IPS-NIHi11 (cell line): ENCODE measurements at regions not wholly inside any gene's neighbourhood (a gene's known extent, or its start where the extent isn't known, plus 50 kb on each side); places are given as distances from the start of the nearest gene placed in this dataset.

ENCODE experiments used
- DNase-seq: peaks from one replicate; pipeline ENCODE4 v3.0.0; 2012; ENCODE audit warnings: mixed read lengths, low spot score

DNA sequence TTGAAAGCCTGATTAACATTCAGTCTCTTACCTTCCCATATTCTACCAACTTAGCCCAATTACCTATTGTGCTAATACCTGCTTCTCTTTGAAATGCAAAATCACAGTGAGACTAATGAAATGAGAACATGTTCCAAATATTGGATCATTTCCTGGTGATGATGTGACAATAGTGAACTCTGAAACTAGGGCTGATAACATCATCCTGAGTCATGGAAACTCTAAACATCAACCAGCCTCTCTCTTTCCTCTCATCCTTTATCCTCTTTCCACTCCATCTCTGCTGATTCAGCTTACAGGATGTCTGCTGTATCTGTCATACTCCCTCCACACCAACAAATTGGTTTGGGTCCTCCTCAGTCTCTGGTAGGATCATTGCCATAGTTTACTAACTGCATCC, 98.8 kb upstream of the NCKAP5 start:
- DNase-seq, result no peak

DNA sequence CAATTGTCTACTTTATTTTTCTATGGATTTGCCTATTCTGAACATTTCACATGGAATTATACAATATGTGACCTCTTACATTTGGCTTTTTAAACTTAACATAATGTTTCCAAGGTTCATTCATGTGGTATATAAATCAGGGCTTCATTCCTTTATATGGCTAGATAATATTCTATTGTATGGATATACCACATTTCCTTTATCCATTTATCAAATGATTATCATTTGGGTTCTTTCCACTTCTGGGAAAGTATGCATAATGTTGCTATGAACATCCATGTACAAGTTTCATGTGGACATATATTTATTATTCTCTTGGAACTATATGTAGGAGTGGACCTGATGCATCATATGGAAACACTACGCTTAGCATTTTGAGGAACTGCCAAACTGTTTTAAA, 99.7 kb upstream of the NCKAP5 start:
- no peak for DNase-seq

DNA sequence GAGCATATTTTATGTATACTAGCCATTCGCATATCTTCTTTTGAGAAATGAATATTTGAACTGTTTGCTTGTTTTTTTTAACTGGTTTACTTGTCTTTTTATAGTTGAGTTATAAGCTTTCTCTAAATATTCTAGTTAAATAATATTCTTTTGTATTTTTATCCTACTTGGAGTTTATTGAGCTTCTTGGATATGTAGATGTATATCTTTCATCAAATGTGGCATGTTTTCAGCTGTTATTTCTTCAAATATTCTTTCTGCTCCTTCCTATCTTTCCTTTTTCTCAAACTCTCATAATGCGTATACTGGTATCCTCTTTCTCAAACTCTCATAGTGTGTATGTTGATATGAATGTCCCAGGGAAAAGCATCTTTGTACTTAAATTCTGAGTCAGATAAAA, 100.3 kb upstream of the NCKAP5 start:
- DNase-seq, result no peak

DNA sequence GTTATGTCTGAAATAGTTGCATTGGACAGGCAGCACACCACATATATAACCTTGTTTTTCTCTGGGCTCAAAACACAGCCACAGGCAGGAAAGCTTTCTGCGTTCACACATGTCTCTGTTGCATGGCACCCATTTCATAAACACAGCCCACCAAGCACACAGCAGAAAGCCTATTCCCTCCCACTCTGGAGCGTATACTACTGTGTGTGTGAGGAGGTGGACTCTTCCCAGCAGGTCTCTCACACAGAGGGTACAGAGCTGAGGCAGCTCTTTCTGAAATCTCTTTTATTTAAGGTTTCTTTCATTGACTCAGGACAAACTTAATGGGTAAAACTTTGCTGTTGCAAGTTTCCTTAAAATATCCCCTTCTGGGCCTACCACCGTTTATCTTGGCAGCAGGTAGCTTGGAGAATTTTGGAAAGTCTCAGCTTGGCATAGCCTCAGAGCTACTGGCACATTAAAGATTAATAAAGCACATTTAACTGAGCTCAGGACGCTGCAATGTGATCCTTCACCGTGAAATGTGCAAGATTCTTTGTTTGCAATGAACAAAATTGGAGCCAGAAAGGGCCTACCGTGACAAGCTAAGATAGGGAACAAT, 105.1 kb upstream of the NCKAP5 start:
- DNase-seq, result no peak

DNA sequence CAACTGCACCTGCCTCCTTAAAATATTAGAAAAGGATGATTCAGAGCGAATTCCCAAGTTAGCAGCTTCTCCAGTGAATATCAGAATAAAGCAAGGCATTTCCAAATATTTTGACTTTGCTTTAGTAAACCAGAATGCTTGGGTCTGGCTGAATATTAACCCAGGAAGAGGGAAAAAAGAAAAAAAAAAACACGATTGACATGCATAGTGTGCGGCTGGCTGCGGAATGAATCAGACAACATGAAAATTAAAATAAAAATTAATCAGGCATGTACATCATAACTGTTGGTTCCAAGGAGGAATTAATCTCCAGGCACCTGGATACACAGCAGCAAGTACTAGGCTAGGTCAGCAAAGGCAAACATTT, 105.8 kb upstream of the NCKAP5 start:
- no peak for DNase-seq

DNA sequence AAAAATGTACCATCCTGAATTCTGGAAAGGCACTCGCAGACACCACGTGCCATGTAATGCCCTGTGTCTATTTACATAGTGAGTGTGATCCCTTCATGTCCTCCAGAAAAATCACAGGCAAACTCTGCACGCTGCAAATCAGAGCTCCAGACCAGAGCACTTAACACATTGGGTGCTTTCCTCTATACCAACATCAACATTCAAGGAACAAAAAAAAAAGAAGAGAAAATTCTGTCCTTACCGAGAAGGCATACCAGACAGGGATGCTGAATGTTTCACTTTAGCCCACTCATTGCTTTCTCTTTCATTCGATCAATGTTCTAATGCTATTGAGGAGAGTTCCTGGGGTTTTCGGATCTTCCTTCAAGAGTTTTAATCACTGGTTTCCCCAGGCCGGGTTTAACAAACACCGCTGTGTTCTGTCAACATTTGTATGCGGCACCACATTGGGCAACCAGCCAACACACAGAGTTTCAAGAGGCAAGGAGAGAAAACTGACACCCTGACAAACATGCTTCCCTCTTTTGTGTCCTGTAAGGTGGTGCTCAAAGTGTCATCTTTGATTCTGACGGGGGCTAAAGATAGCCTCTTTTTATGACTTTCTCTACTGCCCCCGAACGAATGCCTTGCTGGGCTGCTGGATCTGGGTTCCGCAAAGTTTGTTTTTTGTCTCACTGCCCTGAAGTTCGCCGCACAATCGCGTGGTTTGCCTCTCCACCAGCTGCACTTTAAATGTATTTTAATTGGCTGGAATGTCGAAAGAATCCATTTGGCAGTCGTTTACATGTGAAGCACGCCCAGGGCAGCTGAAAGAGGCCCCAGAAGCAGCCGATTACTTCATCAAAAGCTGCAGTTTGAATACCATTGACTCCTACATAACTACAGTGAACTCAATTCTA, 106.4 kb upstream of the NCKAP5 start:
- peak; percentile 41 for DNase-seq

DNA sequence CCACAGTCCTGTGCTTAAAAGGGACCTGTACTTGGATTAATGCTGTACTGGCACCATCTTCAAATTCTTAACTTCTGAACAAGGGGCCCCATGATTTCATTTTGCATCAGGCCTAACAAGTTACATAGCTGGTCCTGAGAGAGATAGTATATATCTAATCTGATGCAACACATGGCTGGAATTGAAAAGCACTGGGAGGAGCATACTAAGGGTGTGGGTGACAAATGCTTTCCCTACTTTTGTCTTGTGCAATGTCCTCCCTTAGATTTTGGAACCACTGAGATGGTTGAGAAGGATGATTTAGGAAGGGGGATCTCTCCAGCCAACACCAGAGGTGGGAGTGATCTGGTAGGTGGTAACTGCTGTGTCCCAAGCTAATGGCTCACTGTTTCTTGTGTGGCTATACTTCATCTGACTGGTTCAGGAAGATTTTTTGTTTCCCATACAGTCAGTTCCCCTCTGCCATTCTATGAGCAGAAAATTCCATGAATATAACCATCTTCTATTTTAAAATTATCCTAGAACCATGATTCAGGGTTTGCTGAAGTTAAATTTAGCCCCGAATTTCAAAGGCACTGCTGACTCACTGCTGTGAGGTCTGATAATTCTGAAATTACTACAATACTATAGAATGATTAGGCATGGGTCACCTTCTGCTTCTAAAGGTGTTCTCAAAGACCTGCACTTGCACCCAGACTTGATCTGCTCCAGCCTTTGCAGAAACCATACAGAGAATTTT, 108.3 kb upstream of the NCKAP5 start:
- DNase-seq, result no peak

DNA sequence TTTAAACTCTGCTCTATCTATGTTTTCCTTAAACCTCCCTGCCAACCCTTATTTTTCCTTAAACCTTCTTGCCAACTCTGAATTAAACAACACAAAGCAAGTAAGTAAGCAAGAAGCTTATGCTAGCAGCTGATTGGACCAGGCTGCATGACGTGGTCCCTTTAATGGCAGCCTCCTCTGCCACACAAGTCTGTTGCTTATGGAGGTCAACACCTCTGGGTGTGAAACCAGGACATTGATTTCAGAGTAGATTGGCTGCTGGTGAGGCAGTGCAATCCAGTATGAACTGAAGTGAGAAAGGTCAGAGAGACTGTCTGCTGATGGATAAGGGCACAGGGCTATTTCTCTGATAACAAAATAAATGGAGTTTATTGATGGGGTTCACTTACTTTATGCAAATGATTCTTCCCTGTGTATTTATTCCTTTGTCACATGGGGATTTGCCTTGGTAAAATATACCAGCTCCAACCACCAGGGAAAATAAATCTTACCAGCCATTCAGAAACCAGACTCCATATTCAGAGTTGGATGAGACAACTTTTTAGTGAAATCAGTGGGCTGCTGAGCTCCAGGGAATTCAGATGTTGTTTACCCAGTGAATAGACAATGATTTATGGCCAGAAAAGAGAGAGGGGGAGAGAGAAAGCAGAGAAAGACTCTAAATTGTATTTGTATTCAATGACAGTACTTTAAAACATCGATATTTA, 112.2 kb upstream of the NCKAP5 start:
- DNase-seq, result no peak

DNA sequence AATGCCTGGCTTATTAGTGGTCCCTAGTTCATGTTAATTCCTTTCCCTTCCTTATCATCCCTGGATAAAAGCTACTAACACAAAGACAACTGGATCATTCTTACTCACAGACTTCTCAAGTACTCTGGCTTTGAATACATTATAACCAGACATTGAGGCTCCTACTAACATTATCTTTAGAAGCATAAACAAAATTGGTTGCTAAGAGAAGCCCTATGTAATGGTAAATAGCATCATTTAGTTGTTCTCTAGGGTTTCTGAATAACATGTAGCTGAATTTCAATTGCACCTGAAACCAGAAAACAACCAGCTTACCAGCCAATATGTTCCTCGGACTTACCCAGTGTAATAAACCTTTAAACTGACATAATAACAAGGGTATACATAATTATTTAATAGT, 114.1 kb upstream of the NCKAP5 start:
- DNase-seq, result no peak

DNA sequence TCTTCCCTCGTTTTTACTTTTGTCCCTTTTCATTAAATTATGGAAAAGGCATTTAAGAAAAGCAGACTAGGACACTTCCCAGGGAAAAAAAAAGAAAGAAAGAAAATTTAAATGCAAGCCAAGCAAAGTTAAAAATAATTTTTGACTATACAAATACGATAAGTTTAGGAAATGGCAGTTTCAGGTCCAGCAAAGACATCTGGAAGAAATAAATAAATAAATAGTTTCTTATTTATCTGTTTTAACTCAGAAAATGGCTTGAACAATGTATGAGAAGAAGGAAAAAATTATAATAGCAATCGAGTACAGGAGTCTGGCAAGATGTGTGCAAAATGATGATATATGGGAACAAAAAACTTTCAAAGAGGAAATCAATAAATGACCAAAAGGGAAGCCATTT, 114.6 kb upstream of the NCKAP5 start:
- no peak for DNase-seq

DNA sequence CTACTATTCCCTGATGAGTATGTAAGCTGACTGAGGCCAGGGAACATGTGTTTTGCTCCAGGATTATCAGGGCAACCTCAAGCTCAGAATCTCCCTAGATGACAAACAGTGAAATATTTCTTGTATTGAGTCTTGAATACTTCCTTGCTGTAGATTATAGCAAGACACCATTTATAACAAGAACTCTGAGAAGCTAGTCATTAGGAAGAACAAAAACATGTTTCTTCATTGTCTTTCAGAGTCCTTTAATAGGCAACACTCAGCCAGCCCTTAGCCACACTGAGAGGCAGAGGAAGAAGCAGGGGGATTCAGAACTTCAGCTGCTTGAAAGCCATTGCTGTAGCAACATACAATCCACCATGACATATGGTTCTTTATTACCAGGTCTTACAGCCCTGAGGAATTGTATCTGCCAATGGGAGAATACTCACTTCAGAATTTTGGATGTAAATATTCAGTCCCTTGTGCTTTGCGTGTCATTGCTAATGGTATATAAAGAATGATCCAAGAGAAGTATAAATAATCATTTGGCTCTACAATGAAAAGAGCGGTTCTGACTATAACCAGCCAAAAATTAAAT, 117.5 kb upstream of the NCKAP5 start:
- DNase-seq, result no peak

DNA sequence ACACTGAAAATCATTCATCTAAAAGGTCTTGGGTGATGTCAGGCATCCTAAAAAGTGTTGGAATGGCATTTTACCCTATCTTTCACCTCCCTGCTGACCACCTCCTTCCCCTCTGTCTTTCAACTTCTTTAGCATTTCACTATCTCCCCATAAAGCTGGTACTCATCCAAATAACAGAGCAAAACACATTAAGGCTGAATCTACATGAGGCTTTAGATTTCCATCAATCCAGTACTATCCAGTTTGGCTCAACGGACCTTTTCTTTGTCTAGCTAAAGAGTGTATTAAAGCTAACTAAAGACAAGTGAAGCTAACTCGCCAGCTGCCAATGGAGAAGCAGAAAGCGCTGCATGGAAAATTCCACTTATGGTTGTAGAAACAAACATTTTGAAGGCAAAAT, 122.5 kb upstream of the NCKAP5 start:
- DNase-seq, result no peak

DNA sequence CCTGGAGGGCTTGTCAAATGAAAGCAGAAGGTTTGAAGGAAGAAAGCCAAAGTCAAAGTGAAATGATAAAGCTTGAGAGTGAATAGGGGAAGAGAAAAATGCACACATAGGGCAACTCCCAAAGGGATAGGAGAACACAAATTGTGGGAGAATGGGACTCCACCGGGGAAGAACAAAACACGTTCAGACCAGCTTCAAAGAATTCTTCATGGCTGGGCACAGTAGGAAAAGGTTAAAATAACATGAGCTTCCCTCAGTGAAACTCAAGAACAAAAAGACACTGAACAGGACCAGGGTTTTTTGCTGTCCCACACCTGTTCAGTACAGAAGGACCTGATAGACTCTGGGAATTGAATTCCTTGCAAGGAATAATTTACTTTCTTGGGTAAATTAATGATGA, 123.1 kb upstream of the NCKAP5 start:
- DNase-seq, result no peak

DNA sequence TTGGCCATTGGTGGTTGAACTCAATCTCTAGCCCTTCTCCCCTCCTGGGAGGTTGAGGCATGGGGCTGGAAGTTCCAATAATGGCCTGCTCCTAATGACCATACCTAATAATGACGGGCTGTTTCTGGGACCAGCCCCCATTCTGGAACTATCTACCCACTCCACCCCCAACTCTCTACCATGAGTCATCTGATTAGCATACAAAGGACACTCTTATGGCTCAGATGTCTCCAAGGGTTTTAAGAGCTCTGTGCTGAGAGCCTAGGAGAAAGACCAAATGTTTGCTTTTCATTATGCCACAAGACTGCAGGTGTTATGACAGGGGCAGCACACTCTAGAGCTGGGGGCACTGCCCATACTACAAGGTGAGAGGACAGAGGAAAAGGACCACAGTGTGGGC, 137.0 kb upstream of the NCKAP5 start:
- no peak for DNase-seq

DNA sequence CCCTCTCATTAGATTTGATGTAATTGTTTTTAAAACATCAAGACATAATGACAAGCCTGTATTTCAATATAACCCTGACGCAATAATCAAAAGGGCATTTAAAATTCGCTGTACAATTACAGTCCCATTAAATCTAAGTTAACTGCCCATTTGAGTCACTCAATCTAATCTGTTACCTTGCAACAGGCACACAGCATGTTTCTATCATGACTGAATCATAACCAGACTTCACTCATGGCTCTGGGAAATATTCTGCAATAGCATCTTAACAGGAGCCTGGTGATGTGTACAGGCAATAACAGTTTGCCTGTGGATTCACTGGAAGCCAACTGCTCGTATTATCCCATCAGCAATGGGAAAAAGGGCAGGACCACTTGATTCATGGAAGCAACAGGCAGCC, 142.3 kb upstream of the NCKAP5 start:
- DNase-seq, result no peak

DNA sequence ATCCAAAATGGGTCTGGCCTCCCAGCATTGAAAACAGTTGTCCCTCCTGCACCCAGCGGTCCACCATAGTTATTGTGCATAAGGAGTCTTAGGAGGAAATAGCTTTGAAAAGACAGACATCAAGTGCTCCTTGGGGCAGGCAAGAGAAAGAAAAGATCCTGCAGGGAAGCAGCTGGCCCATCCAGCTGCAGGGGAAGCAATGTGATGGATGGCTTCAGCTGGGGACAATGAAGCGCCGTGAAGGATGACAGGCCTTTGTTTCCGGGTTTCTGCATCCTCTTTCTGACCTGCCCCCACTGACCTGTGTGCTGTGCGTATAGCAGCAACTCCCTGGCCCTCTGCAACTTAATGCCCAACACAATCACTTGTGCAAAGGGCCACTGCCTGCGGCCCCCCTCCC, 142.9 kb upstream of the NCKAP5 start:
- peak; percentile 19 for DNase-seq

DNA sequence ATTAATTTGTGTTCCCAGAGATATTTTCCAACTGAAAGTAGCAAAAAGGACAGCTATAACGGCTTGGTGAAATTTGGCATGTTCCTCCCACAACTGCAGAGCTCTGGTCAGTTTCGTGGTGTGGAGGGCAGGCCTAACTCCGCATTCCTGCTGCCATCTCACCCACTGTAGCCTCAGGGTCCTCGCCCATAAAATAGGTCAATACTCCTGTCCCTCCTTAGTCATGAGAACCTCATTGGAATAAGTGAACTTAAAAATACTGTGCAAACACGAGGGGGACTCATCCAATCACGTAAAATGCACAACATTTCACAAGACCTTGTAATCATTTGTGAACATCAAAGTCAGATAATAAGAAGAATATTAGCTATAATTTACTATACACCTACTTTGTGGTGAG, 143.5 kb upstream of the NCKAP5 start:
- no peak for DNase-seq

DNA sequence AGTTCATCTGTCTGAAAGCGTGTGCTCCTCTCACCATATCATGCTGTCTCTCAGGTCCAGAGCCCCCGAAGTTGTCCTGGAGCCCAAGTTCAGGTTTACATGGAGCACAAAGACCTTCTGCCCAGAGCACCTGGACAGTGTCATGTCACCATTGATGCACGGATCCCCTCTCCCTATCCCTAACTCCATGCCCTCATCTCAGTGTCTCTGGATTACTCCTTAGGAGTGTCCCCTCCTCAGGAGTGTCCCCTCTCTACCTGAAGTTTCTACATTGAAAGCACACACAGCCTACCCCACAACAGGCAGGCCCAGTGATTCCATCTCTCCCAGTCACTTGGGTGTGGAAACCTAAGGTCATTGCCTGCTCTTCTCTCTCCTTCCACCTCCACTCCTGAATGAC, 144.1 kb upstream of the NCKAP5 start:
- DNase-seq, result no peak

DNA sequence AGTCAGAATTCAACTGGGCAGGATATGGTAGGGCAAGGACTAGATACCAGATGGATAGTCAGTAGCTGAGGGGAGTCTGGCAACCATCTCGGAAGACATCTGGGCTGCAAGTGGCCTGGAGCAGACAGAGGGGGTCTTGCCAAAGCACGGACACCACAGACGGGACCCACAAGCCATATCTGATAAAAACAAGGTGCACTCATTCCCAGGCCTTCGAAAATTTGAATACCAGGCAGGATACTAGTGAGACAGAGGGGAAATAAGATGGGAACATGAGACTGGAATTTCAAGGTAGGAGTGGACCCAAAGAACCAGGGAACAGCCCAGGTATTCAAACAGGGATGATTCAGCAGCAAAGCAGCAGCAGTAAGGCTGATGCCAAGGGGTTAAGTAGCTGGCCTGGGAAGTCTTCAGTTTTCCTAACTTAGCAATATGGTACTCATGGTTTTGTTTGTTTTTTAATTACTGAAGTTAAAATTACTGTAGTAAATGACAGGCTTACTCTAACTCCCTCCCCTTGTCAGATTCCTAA, 144.9 kb upstream of the NCKAP5 start:
- no peak for DNase-seq

DNA sequence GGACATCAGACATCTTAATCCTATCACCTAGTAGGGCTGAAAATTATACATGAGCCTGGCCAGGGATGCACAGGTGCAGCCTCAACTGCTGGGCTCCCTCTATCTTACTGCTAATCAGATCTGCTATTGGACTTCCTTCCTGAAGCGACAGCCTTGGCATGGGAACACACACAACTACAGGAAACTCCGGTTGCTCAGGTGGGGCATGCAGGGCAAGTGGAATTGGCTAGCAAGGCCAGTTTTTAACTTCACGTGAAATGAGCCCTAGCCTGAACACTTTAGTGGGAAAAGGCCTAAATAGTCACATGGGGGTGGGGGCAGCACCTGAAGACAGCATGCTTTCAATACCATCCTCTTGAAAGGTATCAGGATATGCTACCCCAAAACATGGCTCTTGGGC, 147.9 kb upstream of the NCKAP5 start:
- no peak for DNase-seq

DNA sequence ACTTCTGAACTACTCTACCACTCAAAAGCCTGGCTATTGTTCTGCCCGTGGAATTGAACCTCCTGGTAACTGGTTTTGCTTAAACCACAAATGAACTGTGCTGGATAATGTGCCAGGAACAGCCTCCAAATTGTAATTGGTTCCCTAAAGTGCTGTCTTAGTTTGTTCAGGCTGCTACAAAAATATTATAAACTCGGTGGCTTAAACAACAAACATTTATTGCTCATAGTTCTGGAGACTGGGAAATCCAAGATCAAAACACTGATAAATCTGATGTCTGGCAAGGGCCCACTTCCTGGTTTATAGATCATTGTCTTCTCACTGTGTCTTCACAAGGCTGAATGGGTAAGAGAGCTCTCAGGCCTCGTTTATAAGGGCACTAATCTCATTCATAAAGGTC, 149.2 kb upstream of the NCKAP5 start:
- DNase-seq, result no peak

DNA sequence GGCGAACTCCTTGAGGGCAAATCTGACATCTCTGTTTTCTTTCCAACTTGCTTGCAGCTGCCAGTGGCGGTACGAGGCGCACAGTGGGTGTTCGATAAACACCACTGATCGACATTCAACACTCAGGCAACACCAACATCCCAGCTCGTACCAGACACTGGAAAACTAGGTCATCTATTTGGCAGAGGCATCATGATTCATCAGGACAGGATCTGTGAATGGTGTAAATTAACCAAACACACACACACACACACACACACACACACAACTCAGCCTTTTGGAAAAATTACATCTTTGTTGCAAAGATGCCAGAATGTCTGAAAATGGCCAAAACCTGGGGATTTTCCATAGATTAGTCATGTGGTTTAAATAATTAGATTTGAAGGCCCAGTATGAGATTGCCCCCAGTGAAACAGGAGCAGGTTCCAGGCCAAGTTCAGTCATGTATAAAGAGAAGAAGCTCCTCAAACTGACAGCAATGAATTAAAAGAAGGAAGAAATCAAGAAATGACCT, 150.5 kb upstream of the NCKAP5 start:
- DNase-seq, result no peak
